ENCODE measurements at regions not wholly inside any gene's neighbourhood (a gene's known extent, or its start where the extent isn't known, plus 50 kb on each side); places are given as distances from the start of the nearest gene placed in this dataset.

GRCh38 chr2:217402761-217403383 lies 543.0 kb upstream of the TNP1 start:
- TF ChIP-seq CTCF (IDR thresholded peaks at IDR 0.05), result no peak
- no peak for TF ChIP-seq POLR2AphosphoS5 (IDR thresholded peaks at IDR 0.05; ENCODE audit: low read depth, low read length)
- TF ChIP-seq REST (IDR thresholded peaks at IDR 0.05; ENCODE audit: insufficient read depth in 1 of 2, low read depth in 2 of 2, low read length in 1 of 2), result no peak
- TF ChIP-seq TCF7L2 (IDR thresholded peaks at IDR 0.05; ENCODE audit: low read depth, low read length), result no peak
- TF ChIP-seq SIN3A (IDR thresholded peaks at IDR 0.05; ENCODE audit: borderline replicate concordance, insufficient read depth, low read depth, low read length), result no peak

All from Panc1 (cell line).